AG04449 (cell line): ENCODE measurements at regions not wholly inside any gene's neighbourhood (a gene's known extent, or its start where the extent isn't known, plus 50 kb on each side); places are given as distances from the start of the nearest gene placed in this dataset.

Experiments
- CTCF ChIA-PET: fragments of 350-600 bp; formaldehyde crosslinking; extraction: SDS; loops from one replicate; lab custom pipeline; 2021; ENCODE audit warnings: antibody characterized with exemption; lab: Yijun Ruan, JAX
- POLR2A ChIA-PET: fragments of 400-600, 350-600 bp; formaldehyde crosslinking; extraction: SDS; loops from one replicate; lab custom pipeline; 2020; ENCODE audit warnings: antibody characterized with exemption, inconsistent platforms; lab: Yijun Ruan, JAX
- DNase-seq: peaks from one replicate; pipeline ENCODE4 v3.0.0-alpha.2; 2010; ENCODE audit warnings: low read depth, low spot score
- H3K4me3 ChIP-seq: 2 replicates; pipeline ENCODE4 v1.5.1; 2011; ENCODE audit warnings: low read depth, mild to moderate bottlenecking, control low read depth, low read length
- CTCF ChIP-seq: IDR thresholded peaks from one replicate; pipeline ENCODE4 v1.5.1; 2011; ENCODE audit warnings: mild to moderate bottlenecking, moderate library complexity, low read length, control low read depth, inconsistent platforms; ENCODE audit not compliant: insufficient read depth; ENCODE audit errors: missing control alignments

GRCh38 chr12:87618199-87618598, 411.0 kb downstream of the C12orf50 start:
- DNase-seq: no peak
- no peak overlapping the region for H3K4me3 ChIP-seq
- TF ChIP-seq CTCF: no peak
- CTCF ChIA-PET: no interaction called here
- POLR2A ChIA-PET: no interaction called here

- CTCF ChIA-PET: no interaction called here
Measured at GRCh38 chr12:87612996-87613395, 416.2 kb downstream of the C12orf50 start.

GRCh38 chr12:87608321-87608720, 420.9 kb downstream of the C12orf50 start:
- CTCF ChIA-PET: no interaction called here
- no peak overlapping the region for H3K4me3 ChIP-seq
- TF ChIP-seq CTCF: no peak
- POLR2A ChIA-PET: no interaction called here
- no peak for DNase-seq

More at GRCh38 chr12:87612996-87613395, 416.2 kb downstream of the C12orf50 start:
- TF ChIP-seq CTCF: no peak
- DNase-seq: no peak
- no peak overlapping the region for H3K4me3 ChIP-seq
- POLR2A ChIA-PET: no interaction called here

GRCh38 chr12:87603727-87604126, 425.5 kb downstream of the C12orf50 start:
- no peak for DNase-seq
- POLR2A ChIA-PET: no interaction called here
- CTCF ChIA-PET: no interaction called here
- no peak for TF ChIP-seq CTCF
- no peak overlapping the region for H3K4me3 ChIP-seq

- no peak for TF ChIP-seq CTCF
- H3K4me3 ChIP-seq: no peak overlapping the region
- CTCF ChIA-PET: no interaction called here
- POLR2A ChIA-PET: no interaction called here
- no peak for DNase-seq
Measured at GRCh38 chr12:87599459-87599858, 429.7 kb downstream of the C12orf50 start.

GRCh38 chr12:87597114-87597513, 432.1 kb downstream of the C12orf50 start:
- H3K4me3 ChIP-seq: no peak overlapping the region
- DNase-seq: no peak
- ChIA-PET CTCF (interaction anchor here (1.4 kb wide), 1 partner anchor 255 kb away, joined by 3 read pairs; no protein-coding TSS in a partner anchor), POLR2A (no interaction called here)
- TF ChIP-seq CTCF: no peak
